ENCODE measurements at regions not wholly inside any gene's neighbourhood (a gene's known extent, or its start where the extent isn't known, plus 50 kb on each side); places are given as distances from the start of the nearest gene placed in this dataset.

GRCh38 chr6:16002332-16003196 is 126.3 kb upstream of the MYLIP start:
- Histone ChIP-seq H3K4me1 (ENCODE audit: control insufficient read depth, low read length) (peaks cover 8% of the 10 kb centered on the region), H3K9me3 (ENCODE audit: control insufficient read depth, insufficient read depth, low read length) (no peaks in the 10 kb centered on the region), H3K79me2 (ENCODE audit: control insufficient read depth, low read length) (no peaks in the 10 kb centered on the region), H4K20me1 (ENCODE audit: control insufficient read depth, insufficient read depth, low read depth, low read length) (no peaks in the 10 kb centered on the region), H3K9me2 (replicated peaks; ENCODE audit: control insufficient read depth, low read length) (no peaks in the 10 kb centered on the region), H3K36me3 (ENCODE audit: control insufficient read depth, low read length) (no peaks in the 10 kb centered on the region), H3K27me3 (ENCODE audit: control insufficient read depth, low read length) (peaks cover 3% of the 10 kb centered on the region; the same call in 1 of the 2 replicates), H3F3A (ENCODE audit: control insufficient read depth, insufficient read depth) (no peaks in the 10 kb centered on the region), H3K27ac (ENCODE audit: low read depth, low read length) (no peak overlapping the region), H3K4me2 (ENCODE audit: low read length) (no peak overlapping the region), H3K4me3 (ENCODE audit: low read length) (no peak overlapping the region)
- TF ChIP-seq CTCF (IDR thresholded peaks at IDR 0.05; ENCODE audit: low read depth, low read length, poor library complexity, severe bottlenecking): no peak
- TF ChIP-seq EZH2phosphoT487 (IDR thresholded peaks at IDR 0.05; ENCODE audit: borderline replicate concordance, low read length): no peak

GRCh38 chr6:16001158-16001557 is 127.7 kb upstream of the MYLIP start:
- H3K27me3 ChIP-seq (ENCODE audit: control insufficient read depth, low read length): peaks cover 3% of the 10 kb centered on the region; the same call in 1 of the 2 replicates
- no peak overlapping the region for H3K27ac ChIP-seq (ENCODE audit: low read depth, low read length)
- no peaks in the 10 kb centered on the region for H3K4me1 ChIP-seq (ENCODE audit: control insufficient read depth, low read length)
- H3K79me2 ChIP-seq (ENCODE audit: control insufficient read depth, low read length): no peaks in the 10 kb centered on the region
- no peaks in the 10 kb centered on the region for H3K9me2 ChIP-seq (replicated peaks; ENCODE audit: control insufficient read depth, low read length)
- no peak for TF ChIP-seq EZH2phosphoT487 (IDR thresholded peaks at IDR 0.05; ENCODE audit: borderline replicate concordance, low read length)
- TF ChIP-seq CTCF (IDR thresholded peaks at IDR 0.05; ENCODE audit: low read depth, low read length, poor library complexity, severe bottlenecking): no peak
- no peak overlapping the region for H3K4me2 ChIP-seq (ENCODE audit: low read length)
- H3K36me3 ChIP-seq (ENCODE audit: control insufficient read depth, low read length): no peaks in the 10 kb centered on the region
- no peak overlapping the region for H3K4me3 ChIP-seq (ENCODE audit: low read length)
- no peaks in the 10 kb centered on the region for H3K9me3 ChIP-seq (ENCODE audit: control insufficient read depth, insufficient read depth, low read length)
- no peaks in the 10 kb centered on the region for H3F3A ChIP-seq (ENCODE audit: control insufficient read depth, insufficient read depth)
- H4K20me1 ChIP-seq (ENCODE audit: control insufficient read depth, insufficient read depth, low read depth, low read length): no peaks in the 10 kb centered on the region

- H3K4me1 ChIP-seq (ENCODE audit: control insufficient read depth, low read length): no peaks in the 10 kb centered on the region
- no peak overlapping the region for H3K4me2 ChIP-seq (ENCODE audit: low read length)
- no peaks in the 10 kb centered on the region for H3K36me3 ChIP-seq (ENCODE audit: control insufficient read depth, low read length)
- H3K9me3 ChIP-seq (ENCODE audit: control insufficient read depth, insufficient read depth, low read length): no peaks in the 10 kb centered on the region
- H3K4me3 ChIP-seq (ENCODE audit: low read length): no peak overlapping the region
- no peaks in the 10 kb centered on the region for H3F3A ChIP-seq (ENCODE audit: control insufficient read depth, insufficient read depth)
- TF ChIP-seq EZH2phosphoT487 (IDR thresholded peaks at IDR 0.05; ENCODE audit: borderline replicate concordance, low read length) (no peak), CTCF (IDR thresholded peaks at IDR 0.05; ENCODE audit: low read depth, low read length, poor library complexity, severe bottlenecking) (no peak)
- no peaks in the 10 kb centered on the region for H3K79me2 ChIP-seq (ENCODE audit: control insufficient read depth, low read length)
- no peaks in the 10 kb centered on the region for H3K9me2 ChIP-seq (replicated peaks; ENCODE audit: control insufficient read depth, low read length)
- no peaks in the 10 kb centered on the region; the same call in 1 of the 2 replicates for H3K27me3 ChIP-seq (ENCODE audit: control insufficient read depth, low read length)
- H4K20me1 ChIP-seq (ENCODE audit: control insufficient read depth, insufficient read depth, low read depth, low read length): no peaks in the 10 kb centered on the region
- H3K27ac ChIP-seq (ENCODE audit: low read depth, low read length): no peak overlapping the region
These were observed 129.7 kb upstream of the MYLIP start for GRCh38 chr6:15999201-15999600.

All from DOHH2 (cell line).